Small intestine (tissue), 7 donors: ENCODE measurements at regions not wholly inside any gene's neighbourhood (a gene's known extent, or its start where the extent isn't known, plus 50 kb on each side); places are given as distances from the start of the nearest gene placed in this dataset.

Experiments
- DNase-seq, 2 donors: peaks; one replicate each; pipeline versions ENCODE4 v3.0.0 to v3.0.0-alpha.2; 2013
- FAIRE-seq: peaks from 2 replicates; lab custom pipeline; 2012; peaks lifted over from hg19 to GRCh38; lab: Jason Lieb, UNC
- H3K27ac ChIP-seq, 3 donors: one replicate each; pipeline ENCODE4 v1.5.1; 2013; ENCODE audit warnings: low read length in 2 of 3, mild to moderate bottlenecking in 2 of 3, control low read depth in 1 of 3, inconsistent platforms in 1 of 3, low read depth in 1 of 3, moderate library complexity in 1 of 3
- H3K27me3 ChIP-seq, 3 donors: one replicate each; pipeline ENCODE4 v1.6.1; 2013; ENCODE audit warnings: low read length in 3 of 3, inconsistent platforms in 1 of 3; ENCODE audit not compliant: control insufficient read depth in 3 of 3, insufficient read depth in 3 of 3
- H3K36me3 ChIP-seq, 3 donors: one replicate each; pipeline ENCODE4 v1.6.1; 2013; ENCODE audit warnings: low read length in 3 of 3, inconsistent platforms in 1 of 3, low read depth in 1 of 3, mild to moderate bottlenecking in 1 of 3, moderate library complexity in 1 of 3; ENCODE audit not compliant: control insufficient read depth in 3 of 3, insufficient read depth in 2 of 3
- H3K4me1 ChIP-seq, 3 donors: one replicate each; pipeline ENCODE4 v1.6.1; 2013; ENCODE audit warnings: low read length in 2 of 3, inconsistent platforms in 1 of 3, low read depth in 1 of 3, mild to moderate bottlenecking in 1 of 3, moderate library complexity in 1 of 3; ENCODE audit not compliant: control insufficient read depth in 3 of 3, insufficient read depth in 2 of 3
- H3K4me3 ChIP-seq, 3 donors: one replicate each; pipeline ENCODE4 v1.5.1; 2013; ENCODE audit warnings: low read length in 3 of 3, control low read depth in 1 of 3, inconsistent platforms in 1 of 3, low read depth in 1 of 3, mild to moderate bottlenecking in 1 of 3, moderate library complexity in 1 of 3
- H3K9me3 ChIP-seq, 2 donors: one replicate each; pipeline ENCODE4 v1.6.1; 2013; ENCODE audit warnings: low read depth in 1 of 2, low read length in 1 of 2; ENCODE audit not compliant: control insufficient read depth in 2 of 2, insufficient read depth in 1 of 2
- WGBS, 3 donors: extraction: QIAGEN DNeasy Blood & Tissue Kit; methylation state at CpG; one replicate each; pipeline ENCODE4 v1.1.7; 2013; 5-methylcytosine and 5-hydroxymethylcytosine counted together
- donor health status: healthy with polysubstance abuse.
- donor health status: control.
- donor health status: control.
- donor health status: Bipolar disorder and iron deficiency.
- donor health status: healthy.

DNA sequence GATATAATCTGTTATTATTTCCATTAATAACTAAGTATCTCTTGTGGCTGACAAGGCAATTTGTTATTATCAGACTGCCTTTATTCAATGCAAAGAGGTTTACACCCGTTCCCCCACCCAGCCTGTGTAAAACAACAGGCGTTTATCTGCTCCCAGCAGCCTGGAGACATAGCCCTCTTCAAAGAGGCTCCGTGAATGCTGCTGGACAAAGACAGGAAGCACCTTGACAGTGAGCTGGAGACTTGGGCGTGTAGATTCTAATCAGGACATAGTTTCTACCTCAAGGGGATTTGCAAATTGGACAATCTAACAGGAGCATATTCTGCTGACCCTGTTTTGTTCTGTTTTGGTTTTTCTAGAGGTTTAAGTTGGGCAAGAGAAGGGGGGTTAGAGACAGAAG lies 733.0 kb upstream of the KIRREL3 start:
- Histone ChIP-seq H3K36me3 (no peaks in the 10 kb centered on the region), H3K27me3 (no peaks in the 10 kb centered on the region), H3K4me1 (no peaks in the 10 kb centered on the region), H3K4me3 (no peak overlapping the region), H3K27ac (no peak overlapping the region), H3K9me3 (no peaks in the 10 kb centered on the region)
- no peak for DNase-seq
- WGBS, 3 donors: 6 to 9% (median 8%) methylated on average over 4 of the region's 4 CpGs
- no peak for FAIRE-seq

DNA sequence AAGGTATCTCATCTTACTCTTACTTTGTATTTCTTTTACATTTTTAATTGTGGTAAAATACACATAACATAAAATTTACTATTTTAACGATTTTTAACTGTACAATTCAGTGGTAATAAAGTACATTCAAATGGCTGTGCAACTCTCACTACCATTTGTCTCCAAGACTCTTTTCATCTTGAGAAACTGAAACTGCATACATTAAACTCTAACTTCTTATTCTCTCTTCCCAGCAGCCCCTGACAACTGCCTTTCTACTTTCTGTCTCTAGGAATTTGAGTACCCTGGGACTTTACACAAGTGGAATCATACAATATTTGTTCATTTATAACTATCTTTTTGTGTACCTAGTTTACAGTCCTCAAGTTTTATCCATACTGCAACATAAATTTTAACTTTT lies 725.8 kb upstream of the KIRREL3 start:
- FAIRE-seq (no peak), DNase-seq (no peak)

DNA sequence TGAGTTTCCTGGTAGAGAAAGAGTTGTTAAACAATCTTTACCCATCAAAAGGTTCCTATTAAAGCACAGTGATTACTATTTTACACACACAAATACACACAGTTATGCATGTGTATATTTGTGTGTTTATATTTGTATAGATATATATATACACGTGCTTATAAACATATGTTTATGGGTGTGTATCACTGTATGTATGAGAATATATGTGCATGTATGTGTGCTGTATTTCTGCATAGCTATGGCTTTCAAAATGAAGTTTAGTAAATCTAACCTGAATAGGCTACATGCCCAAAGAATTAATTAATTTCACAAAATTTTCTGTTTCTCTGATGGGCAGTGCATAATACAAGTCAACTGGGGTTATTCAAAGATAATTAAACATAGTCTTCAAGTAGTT lies 723.1 kb upstream of the KIRREL3 start:
- no peaks in the 10 kb centered on the region for H3K36me3 ChIP-seq
- H3K4me1 ChIP-seq: no peaks in the 10 kb centered on the region
- no peak overlapping the region for H3K27ac ChIP-seq
- H3K27me3 ChIP-seq: no peaks in the 10 kb centered on the region
- FAIRE-seq (no peak), DNase-seq (no peak)
- WGBS, 3 donors: 67 to 74% (median 73%) methylated on average over 1 of the region's 1 CpG
- no peaks in the 10 kb centered on the region for H3K9me3 ChIP-seq
- H3K4me3 ChIP-seq: no peak overlapping the region

More for the DNA sequence above, 725.8 kb upstream of the KIRREL3 start:
- Histone ChIP-seq H3K27me3 (no peaks in the 10 kb centered on the region), H3K36me3 (no peaks in the 10 kb centered on the region), H3K4me1 (no peaks in the 10 kb centered on the region), H3K9me3 (no peaks in the 10 kb centered on the region), H3K4me3 (no peak overlapping the region), H3K27ac (no peak overlapping the region)
- WGBS, 3 donors: 38 to 51% (median 50%) methylated on average over 1 of the region's 1 CpG

DNA sequence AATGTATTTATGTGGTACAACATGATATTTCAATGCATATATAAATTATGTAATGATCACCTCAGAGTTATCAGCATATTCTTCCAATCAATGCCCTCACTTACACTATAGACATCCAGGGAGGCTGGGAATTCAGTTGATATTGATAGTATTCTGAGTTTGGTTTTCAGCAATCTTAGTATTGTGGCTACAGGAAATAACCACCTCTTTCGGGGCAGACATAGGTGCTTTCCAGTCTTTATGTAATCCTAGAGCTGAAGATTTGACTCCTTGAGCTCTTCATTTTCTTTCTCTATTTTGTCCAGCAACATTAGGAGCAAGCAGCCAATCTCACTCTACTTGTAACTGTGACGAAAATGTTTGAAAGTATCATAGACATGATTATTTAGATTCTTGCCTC lies 712.7 kb upstream of the KIRREL3 start:
- H3K27ac ChIP-seq: no peak overlapping the region
- FAIRE-seq (no peak), DNase-seq (no peak)
- H3K9me3 ChIP-seq: no peaks in the 10 kb centered on the region
- no peak overlapping the region for H3K4me3 ChIP-seq
- H3K27me3 ChIP-seq: no peaks in the 10 kb centered on the region
- no peaks in the 10 kb centered on the region for H3K36me3 ChIP-seq
- 83 to 88% (median 86%) methylated on average over 2 of the region's 2 CpGs for WGBS, 3 donors
- no peaks in the 10 kb centered on the region for H3K4me1 ChIP-seq

DNA sequence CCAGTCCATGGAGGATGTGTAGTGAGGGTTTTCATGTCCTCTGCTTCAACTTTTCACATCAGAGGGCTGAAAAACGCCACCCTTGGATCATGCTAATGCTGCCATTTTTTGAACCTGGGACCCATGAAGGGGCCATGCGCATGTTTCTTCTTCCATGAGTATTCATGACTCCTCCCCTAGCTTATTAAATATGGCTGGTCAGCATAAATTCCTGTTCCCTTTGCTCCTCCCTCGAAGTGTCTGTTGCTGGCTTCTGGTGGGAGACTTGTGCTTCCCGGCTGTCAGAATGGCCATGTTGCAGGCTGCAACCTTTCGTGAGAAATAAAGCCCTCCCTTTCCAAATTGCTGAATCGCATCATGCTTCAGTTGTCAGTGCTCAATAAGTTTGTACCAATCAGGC lies 711.2 kb upstream of the KIRREL3 start:
- FAIRE-seq: no peak
- Histone ChIP-seq H3K27ac (no peak overlapping the region), H3K36me3 (no peaks in the 10 kb centered on the region), H3K27me3 (no peaks in the 10 kb centered on the region), H3K4me1 (no peaks in the 10 kb centered on the region), H3K4me3 (no peak overlapping the region), H3K9me3 (no peaks in the 10 kb centered on the region)
- 84 to 94% (median 88%) methylated on average over 6 of the region's 6 CpGs for WGBS, 3 donors
- DNase-seq: no peak

DNA sequence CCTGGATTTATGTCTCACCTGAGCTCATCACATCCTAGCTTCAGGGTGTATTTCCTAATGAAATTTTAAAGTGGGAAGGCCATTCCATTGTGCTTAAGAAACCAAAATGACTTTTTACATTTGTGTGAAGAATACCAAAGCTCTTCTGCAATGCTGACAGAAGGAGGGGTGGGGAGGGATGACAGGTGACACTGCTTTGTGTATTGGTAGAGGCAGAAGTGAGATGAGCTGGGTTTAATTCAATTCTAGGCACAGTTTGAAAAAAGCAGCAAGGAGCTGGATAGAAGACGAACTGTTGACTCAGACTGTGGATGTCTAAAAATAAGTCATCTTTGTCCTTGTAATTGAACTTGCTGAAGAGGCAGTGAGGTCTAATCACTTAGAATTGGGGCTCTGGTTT lies 710.3 kb upstream of the KIRREL3 start:
- Histone ChIP-seq H3K36me3 (no peaks in the 10 kb centered on the region), H3K4me3 (no peak overlapping the region), H3K27me3 (no peaks in the 10 kb centered on the region), H3K27ac (no peak overlapping the region), H3K4me1 (no peaks in the 10 kb centered on the region), H3K9me3 (no peaks in the 10 kb centered on the region)
- 82 to 88% (median 87%) methylated on average over 1 of the region's 1 CpG for WGBS, 3 donors
- FAIRE-seq (no peak), DNase-seq (no peak)

DNA sequence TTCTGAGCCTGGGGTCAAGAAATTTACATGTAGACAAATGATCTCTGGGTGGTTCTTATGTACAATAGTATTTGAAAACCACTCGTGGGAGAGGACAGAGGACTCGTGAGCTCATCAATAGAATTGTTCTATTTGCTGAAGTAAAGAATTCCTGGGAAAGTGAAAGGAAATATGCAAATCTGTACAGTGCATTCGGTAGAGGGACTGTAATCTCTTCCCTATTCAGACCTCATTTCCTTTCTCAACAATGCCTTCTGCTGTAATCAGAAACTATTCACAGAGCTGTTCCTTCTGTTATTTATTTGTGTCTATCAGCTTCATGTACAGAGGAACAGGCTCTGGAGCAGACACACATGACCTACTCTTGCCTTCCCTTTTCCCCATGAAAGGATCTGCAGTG lies 709.4 kb upstream of the KIRREL3 start:
- H3K4me1 ChIP-seq: no peaks in the 10 kb centered on the region
- H3K27me3 ChIP-seq: no peaks in the 10 kb centered on the region
- FAIRE-seq (no peak), DNase-seq (peak; percentile 1 to 18)
- WGBS, 3 donors: 7 to 22% (median 11%) methylated on average over 3 of the region's 3 CpGs
- no peaks in the 10 kb centered on the region for H3K36me3 ChIP-seq
- no peaks in the 10 kb centered on the region for H3K9me3 ChIP-seq
- H3K27ac ChIP-seq: no peak overlapping the region
- H3K4me3 ChIP-seq: no peak overlapping the region

DNA sequence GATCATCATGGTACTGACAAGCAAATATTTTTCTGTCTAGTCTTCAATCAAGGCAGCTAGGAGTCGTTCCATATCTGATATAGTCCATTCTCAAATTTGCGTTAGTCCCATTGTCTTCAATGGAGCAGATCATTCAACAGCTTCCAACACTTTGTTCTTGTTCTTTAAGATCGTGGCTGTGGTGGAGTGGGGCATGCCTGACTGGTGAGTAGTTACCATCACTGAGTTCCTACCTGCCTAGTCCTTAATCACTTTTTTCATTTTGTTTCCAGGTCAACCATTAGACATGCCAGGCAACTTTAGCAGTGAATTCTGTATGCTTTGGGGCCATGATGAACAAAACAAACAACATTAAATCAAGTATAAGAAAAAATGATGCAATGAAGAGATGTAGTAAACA lies 693.1 kb upstream of the KIRREL3 start:
- Histone ChIP-seq H3K9me3 (no peaks in the 10 kb centered on the region), H3K27ac (no peak overlapping the region), H3K4me1 (no peaks in the 10 kb centered on the region), H3K27me3 (no peaks in the 10 kb centered on the region), H3K36me3 (no peaks in the 10 kb centered on the region), H3K4me3 (no peak overlapping the region)
- DNase-seq (no peak), FAIRE-seq (no peak)
- 65 to 86% (median 68%) methylated on average over 3 of the region's 3 CpGs for WGBS, 3 donors

DNA sequence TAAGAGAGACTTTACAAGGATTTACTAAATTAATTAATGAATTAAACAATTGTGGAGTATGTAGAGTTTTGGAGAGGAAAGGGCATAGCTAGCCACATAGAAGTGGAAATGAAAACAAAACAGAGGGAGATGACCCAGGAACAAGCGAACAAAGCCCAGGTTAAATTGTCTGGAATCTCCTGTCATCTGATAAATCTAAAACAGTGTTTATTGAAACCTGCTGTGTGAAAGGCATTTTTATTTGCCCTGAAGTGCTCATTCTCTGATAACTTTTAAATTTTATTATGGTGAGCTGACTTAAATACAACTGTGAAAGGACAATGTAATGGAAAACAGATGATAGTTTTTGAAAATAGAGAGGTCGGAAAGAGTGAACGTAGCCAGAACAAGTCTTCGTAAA lies 682.8 kb upstream of the KIRREL3 start:
- no peaks in the 10 kb centered on the region for H3K36me3 ChIP-seq
- no peak overlapping the region for H3K27ac ChIP-seq
- no peak overlapping the region for H3K4me3 ChIP-seq
- DNase-seq: no peak
- H3K27me3 ChIP-seq: no peaks in the 10 kb centered on the region
- 86 to 92% (median 91%) methylated on average over 4 of the region's 4 CpGs for WGBS, 3 donors
- H3K4me1 ChIP-seq: peaks cover 0 to 11% (median 0%) of the 10 kb centered on the region in 3 donors
- FAIRE-seq: no peak
- no peaks in the 10 kb centered on the region for H3K9me3 ChIP-seq
